ENCODE measurements at regions not wholly inside any gene's neighbourhood (a gene's known extent, or its start where the extent isn't known, plus 50 kb on each side); places are given as distances from the start of the nearest gene placed in this dataset.

DNA sequence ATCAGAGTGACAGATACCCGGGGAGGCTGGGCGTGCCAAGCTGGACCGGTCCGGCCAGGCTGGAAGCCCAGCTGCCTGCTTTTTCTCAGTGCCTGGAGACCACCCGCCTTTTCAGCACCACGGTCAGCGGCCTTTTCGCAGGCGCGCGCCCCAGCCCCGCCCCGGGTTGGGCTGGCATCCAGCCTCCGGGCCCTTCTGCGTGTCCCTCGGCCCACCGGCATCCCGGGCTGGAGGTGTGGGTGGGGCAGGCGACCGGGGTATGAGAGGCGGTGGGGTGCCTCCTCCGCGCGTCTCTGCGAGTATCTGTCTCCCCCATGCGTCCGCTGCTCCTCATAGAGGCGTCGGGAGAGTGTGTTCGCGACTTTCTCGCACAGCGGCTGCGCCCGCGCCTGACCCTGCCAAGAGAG, 102.5 kb downstream of the MRM1 start (continued):
- TF ChIP-seq EZH2 (IDR thresholded peaks at IDR 0.05; ENCODE audit: low read depth, low read length, severe bottlenecking) (no peak), BRCA1 (IDR thresholded peaks at IDR 0.05; ENCODE audit: low read depth, low read length) (no peak), SAP30 (IDR thresholded peaks at IDR 0.05; ENCODE audit: insufficient read depth, insufficient replicate concordance, low read length) (no peak)
